ENCODE measurements at regions not wholly inside any gene's neighbourhood (a gene's known extent, or its start where the extent isn't known, plus 50 kb on each side); places are given as distances from the start of the nearest gene placed in this dataset.

DNA sequence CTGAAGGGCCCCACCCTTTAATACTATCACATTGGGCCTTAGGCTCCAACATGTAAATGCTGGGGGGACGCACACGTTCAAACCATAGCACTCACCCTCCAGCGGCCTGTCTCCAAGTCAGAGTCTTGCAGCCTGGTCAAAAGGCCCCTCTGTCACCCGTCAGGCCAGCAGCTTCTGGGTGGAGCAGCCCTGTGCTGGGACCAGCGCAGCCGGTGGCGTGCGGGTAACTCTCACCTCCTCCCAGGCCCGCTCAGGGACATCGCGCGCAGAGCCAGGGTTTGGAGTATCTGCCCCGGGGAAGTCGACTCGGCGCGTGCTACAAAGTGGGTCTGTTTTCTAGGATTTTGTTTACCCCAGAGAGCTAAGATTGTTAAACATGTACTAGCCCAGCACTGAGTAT, 93.0 kb upstream of the COL5A1 start:
- TF ChIP-seq CTCF (IDR thresholded peaks at IDR 0.05) (no peak), POLR2A (IDR thresholded peaks at IDR 0.05) (no peak)
